Suppressor macrophage (primary cell): ENCODE measurements at regions not wholly inside any gene's neighbourhood (a gene's known extent, or its start where the extent isn't known, plus 50 kb on each side); places are given as distances from the start of the nearest gene placed in this dataset.
"Not testable (repeated sequence)": the region's sequence is repeated elsewhere in the genome, so short reads cannot be mapped to it uniquely, and the experiment has no call there.

Experiments used
- DNase-seq, 4 experiments: peaks; one replicate each; pipeline ENCODE4 v3.0.0-alpha.2; 2020 to 2022

- DNase-seq: no peak
Observed at GRCh38 chr2:205865056-205865455, 182.8 kb downstream of the NRP2 start.

GRCh38 chr2:205864491-205864890 is 182.2 kb downstream of the NRP2 start:
- DNase-seq: no peak

GRCh38 chr2:205862761-205863160 is 180.5 kb downstream of the NRP2 start:
- not testable (repeated sequence) for DNase-seq

- DNase-seq: no peak
Observed at GRCh38 chr2:205860885-205861284, 178.6 kb downstream of the NRP2 start.

- DNase-seq: no peak
Observed at GRCh38 chr2:205860181-205860580, 177.9 kb downstream of the NRP2 start.

- no peak for DNase-seq
Observed at GRCh38 chr2:205858881-205859441, 176.7 kb downstream of the NRP2 start.

- no peak for DNase-seq
Observed at GRCh38 chr2:205858275-205858674, 176.0 kb downstream of the NRP2 start.

- no peak for DNase-seq
Observed at GRCh38 chr2:205857520-205858237, 175.4 kb downstream of the NRP2 start.

GRCh38 chr2:205852457-205852856 is 170.2 kb downstream of the NRP2 start:
- DNase-seq: no peak

- DNase-seq: no peak
Observed at GRCh38 chr2:205850611-205851010, 168.3 kb downstream of the NRP2 start.

GRCh38 chr2:205850132-205850531 is 167.8 kb downstream of the NRP2 start:
- no peak for DNase-seq

GRCh38 chr2:205849136-205849535 is 166.8 kb downstream of the NRP2 start:
- no peak for DNase-seq

GRCh38 chr2:205848601-205849000 is 166.3 kb downstream of the NRP2 start:
- DNase-seq: no peak
